C4-2B (cell line): ENCODE measurements at regions not wholly inside any gene's neighbourhood (a gene's known extent, or its start where the extent isn't known, plus 50 kb on each side); places are given as distances from the start of the nearest gene placed in this dataset.
A peak's percentile ranks its signal among the peaks of the same experiment; 100 is the strongest.

Experiments used
- H3K27ac ChIP-seq: fragments of 450-650 bp; 2 replicates; pipeline ENCODE4 v1.5.1; 2017
- CTCF ChIP-seq: fragments of 450-650 bp; conservative IDR thresholded peaks from 2 replicates; pipeline ENCODE4 v1.5.1; 2017; ENCODE audit warnings: mild to moderate bottlenecking
- ZFX ChIP-seq: fragments of 450-650 bp; IDR thresholded peaks from 2 replicates; pipeline ENCODE4 v1.6.1; 2017

GRCh38 chr11:119828819-119829218, 99.8 kb upstream of the NECTIN1 start:
- H3K27ac ChIP-seq, result no peak overlapping the region
- TF ChIP-seq ZFX, result no peak

- H3K27ac ChIP-seq, result no peak overlapping the region
- TF ChIP-seq ZFX, result no peak
- no peak for TF ChIP-seq CTCF
Measured at GRCh38 chr11:119828006-119828405, 99.0 kb upstream of the NECTIN1 start.

DNA sequence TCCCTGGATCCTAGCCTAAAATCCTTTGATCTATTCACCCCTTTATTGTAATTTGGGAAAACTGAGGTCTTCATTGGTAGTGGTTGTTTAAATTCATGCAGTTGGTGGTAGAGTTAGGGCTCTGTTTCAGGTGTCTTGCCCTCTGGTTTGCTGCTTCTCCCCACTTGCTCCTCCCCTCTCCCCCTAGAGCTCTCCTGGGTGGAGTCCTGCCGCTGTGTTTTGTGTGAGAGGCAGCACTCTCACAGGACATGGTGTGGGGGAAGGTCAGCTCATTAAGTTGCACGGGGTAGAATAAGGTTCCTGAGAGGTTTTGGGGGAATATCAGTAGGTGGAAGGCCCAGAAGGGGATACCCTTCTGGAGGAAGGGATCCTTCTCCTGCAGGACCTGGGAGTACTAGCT, 98.1 kb upstream of the NECTIN1 start:
- no peak overlapping the region for H3K27ac ChIP-seq
- no peak for TF ChIP-seq ZFX
- TF ChIP-seq CTCF, result no peak

DNA sequence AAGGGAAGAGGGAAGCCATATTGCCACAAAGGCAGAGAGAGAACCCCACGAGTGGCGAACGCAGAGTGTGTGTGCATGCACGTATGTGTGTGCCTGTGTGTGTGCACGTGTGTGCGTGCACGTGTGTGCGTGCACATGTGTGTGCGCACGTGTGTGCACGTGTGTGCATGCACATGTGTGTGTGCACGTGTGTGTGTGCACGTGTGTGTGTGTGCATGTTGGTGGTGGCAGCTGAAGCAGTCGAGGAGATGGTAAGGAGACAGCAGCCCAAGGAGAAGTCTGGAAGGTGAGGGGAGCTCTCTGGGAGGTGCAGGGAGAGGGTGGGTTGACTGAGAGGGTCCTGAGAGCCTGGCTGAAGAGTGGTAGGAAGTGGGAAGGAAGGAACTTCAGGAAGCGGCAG, 94.1 kb upstream of the NECTIN1 start:
- H3K27ac ChIP-seq, result no peak overlapping the region
- no peak for TF ChIP-seq ZFX
- TF ChIP-seq CTCF, result no peak

DNA sequence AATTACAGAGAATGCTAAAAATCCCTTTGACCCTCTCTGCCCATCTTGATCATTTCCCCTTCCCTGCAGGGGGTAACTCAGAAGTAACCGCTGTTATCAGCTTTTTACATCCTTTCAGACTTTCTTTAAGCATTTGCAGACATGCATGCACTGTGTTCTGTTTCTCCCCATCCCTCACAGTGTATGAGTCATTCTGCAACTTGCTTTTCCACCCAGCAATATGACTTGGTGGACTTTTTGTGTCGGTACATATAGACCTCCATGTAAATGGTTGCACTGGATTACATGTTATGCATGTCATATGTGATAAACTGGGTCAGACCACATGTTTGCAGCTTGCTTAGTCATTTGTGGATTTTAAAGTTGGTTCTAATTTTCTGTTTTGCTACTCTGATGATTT, 87.7 kb upstream of the NECTIN1 start:
- no peak for TF ChIP-seq ZFX
- no peak for TF ChIP-seq CTCF
- H3K27ac ChIP-seq, result no peak overlapping the region

- TF ChIP-seq CTCF (no peak), ZFX (no peak)
- no peak overlapping the region for H3K27ac ChIP-seq
Measured at GRCh38 chr11:119814766-119815165, 85.8 kb upstream of the NECTIN1 start.

DNA sequence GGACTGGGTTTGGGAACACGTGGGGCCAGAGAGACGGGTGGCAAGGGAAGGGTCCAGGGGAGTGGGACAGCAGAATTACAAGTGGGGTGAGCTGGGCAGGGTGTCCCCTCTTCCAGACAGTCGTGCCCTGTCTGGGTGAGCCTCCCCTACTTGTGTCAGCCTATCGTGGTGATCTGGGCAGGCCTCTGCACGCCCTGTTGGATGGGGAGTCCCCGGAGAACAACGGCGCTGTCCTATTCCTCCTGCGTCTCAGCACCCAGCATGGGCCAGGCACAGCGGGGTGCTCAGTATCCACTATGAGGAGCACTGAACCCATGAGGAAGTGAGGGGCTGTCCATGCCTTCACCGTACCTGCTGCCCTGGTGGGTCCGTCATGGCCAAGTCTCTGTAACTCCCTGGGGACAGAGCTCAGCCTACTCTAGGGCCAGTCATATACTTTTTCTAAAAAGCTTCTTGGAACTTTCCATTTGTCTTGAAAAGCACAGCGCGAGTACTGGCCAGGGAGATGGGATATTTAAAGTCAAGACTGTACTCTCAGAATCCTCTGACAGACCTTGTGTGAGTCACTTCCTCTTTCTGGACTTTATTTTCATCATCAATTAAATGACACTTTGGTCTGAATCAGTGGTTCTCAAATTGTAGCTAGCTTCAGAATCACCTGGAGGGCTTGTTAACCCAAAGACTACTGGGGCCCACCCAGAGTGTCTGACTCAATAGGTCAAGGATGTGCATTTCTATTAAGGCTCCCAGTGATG, 81.7 kb upstream of the NECTIN1 start:
- TF ChIP-seq CTCF (no peak), ZFX (no peak)
- peak overlapping the region; percentile 8; the same call in 1 of the 2 replicates for H3K27ac ChIP-seq

- TF ChIP-seq CTCF, result no peak
- TF ChIP-seq ZFX, result no peak
- H3K27ac ChIP-seq, result no peak overlapping the region
Measured at GRCh38 chr11:119809346-119809745, 80.3 kb upstream of the NECTIN1 start.
